ENCODE measurements at regions not wholly inside any gene's neighbourhood (a gene's known extent, or its start where the extent isn't known, plus 50 kb on each side); places are given as distances from the start of the nearest gene placed in this dataset.

GRCh38 chr1:14189381-14189780, 409.1 kb upstream of the KAZN start:
- Histone ChIP-seq H3K4me3 (ENCODE audit: low read depth, low read length) (no peak overlapping the region), H3K27me3 (ENCODE audit: control insufficient read depth, insufficient read depth, low read length) (no peaks in the 10 kb centered on the region), H3K36me3 (ENCODE audit: control insufficient read depth, insufficient read depth, low read length) (no peaks in the 10 kb centered on the region), H3K9me3 (ENCODE audit: control insufficient read depth, insufficient read depth, low read length) (no peaks in the 10 kb centered on the region), H3K9ac (ENCODE audit: low read depth, low read length) (no peak overlapping the region), H3K27ac (ENCODE audit: low read depth, low read length) (no peak overlapping the region), H3K4me1 (ENCODE audit: control insufficient read depth, insufficient read depth, low read length) (no peaks in the 10 kb centered on the region)

GRCh38 chr1:14190508-14190907, 408.0 kb upstream of the KAZN start:
- H3K9me3 ChIP-seq (ENCODE audit: control insufficient read depth, insufficient read depth, low read length) = no peaks in the 10 kb centered on the region
- H3K4me1 ChIP-seq (ENCODE audit: control insufficient read depth, insufficient read depth, low read length) = no peaks in the 10 kb centered on the region
- H3K9ac ChIP-seq (ENCODE audit: low read depth, low read length) = no peak overlapping the region
- H3K36me3 ChIP-seq (ENCODE audit: control insufficient read depth, insufficient read depth, low read length) = no peaks in the 10 kb centered on the region
- H3K4me3 ChIP-seq (ENCODE audit: low read depth, low read length) = no peak overlapping the region
- no peak overlapping the region for H3K27ac ChIP-seq (ENCODE audit: low read depth, low read length)
- no peaks in the 10 kb centered on the region for H3K27me3 ChIP-seq (ENCODE audit: control insufficient read depth, insufficient read depth, low read length)

DNA sequence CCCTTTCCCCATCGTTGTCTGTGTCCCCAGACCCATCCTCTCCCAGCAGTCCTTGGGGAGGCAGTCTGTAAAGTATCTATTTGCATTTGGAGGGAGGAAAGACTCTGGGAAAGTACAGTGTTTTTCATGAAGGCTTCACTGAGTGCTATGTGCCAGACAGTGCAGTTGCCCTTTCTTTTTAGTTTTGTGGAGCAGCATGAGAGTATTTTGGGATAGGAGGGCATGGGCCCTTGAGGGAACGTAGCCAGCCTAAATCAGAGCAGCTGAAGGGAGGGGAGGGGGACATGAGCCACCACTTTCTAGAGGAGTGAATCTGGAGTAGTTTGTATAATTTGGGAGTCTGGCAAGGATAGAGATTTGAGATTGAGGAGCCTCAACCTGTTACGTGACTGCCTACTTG, 404.0 kb upstream of the KAZN start:
- Histone ChIP-seq H3K9me3 (ENCODE audit: control insufficient read depth, insufficient read depth, low read length) (no peaks in the 10 kb centered on the region), H3K27me3 (ENCODE audit: control insufficient read depth, insufficient read depth, low read length) (no peaks in the 10 kb centered on the region), H3K36me3 (ENCODE audit: control insufficient read depth, insufficient read depth, low read length) (no peaks in the 10 kb centered on the region), H3K4me3 (ENCODE audit: low read depth, low read length) (no peak overlapping the region), H3K9ac (ENCODE audit: low read depth, low read length) (no peak overlapping the region), H3K4me1 (ENCODE audit: control insufficient read depth, insufficient read depth, low read length) (no peaks in the 10 kb centered on the region), H3K27ac (ENCODE audit: low read depth, low read length) (no peak overlapping the region)

GRCh38 chr1:14205066-14205465, 393.4 kb upstream of the KAZN start:
- H3K36me3 ChIP-seq (ENCODE audit: control insufficient read depth, insufficient read depth, low read length) = no peaks in the 10 kb centered on the region
- H3K4me1 ChIP-seq (ENCODE audit: control insufficient read depth, insufficient read depth, low read length) = no peaks in the 10 kb centered on the region
- peaks cover 3% of the 10 kb centered on the region; the same call in 1 of the 2 replicates for H3K9me3 ChIP-seq (ENCODE audit: control insufficient read depth, insufficient read depth, low read length)
- H3K4me3 ChIP-seq (ENCODE audit: low read depth, low read length) = no peak overlapping the region
- H3K27ac ChIP-seq (ENCODE audit: low read depth, low read length) = no peak overlapping the region
- no peaks in the 10 kb centered on the region for H3K27me3 ChIP-seq (ENCODE audit: control insufficient read depth, insufficient read depth, low read length)
- H3K9ac ChIP-seq (ENCODE audit: low read depth, low read length) = no peak overlapping the region

DNA sequence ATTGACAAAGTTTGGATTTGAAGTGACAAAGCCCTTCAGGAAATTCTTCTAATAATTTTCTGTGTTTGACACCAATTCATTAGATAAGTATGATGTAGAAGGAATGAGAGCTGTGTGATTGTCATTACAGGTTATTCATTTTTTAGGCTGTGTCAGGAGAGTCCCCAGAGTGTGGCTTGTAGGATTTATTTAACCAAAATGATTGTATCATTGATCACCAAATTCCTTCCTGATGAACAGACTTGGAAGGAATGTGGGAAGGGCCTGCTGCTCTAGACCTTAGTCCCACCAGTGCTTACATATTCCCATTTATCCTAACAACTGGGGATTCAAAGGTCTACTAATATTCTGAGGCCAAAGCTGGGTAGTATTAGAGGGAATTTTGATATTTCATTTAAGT, 383.3 kb upstream of the KAZN start:
- no peak overlapping the region for H3K4me3 ChIP-seq (ENCODE audit: low read depth, low read length)
- no peaks in the 10 kb centered on the region for H3K4me1 ChIP-seq (ENCODE audit: control insufficient read depth, insufficient read depth, low read length)
- H3K9me3 ChIP-seq (ENCODE audit: control insufficient read depth, insufficient read depth, low read length) = peaks cover 10% of the 10 kb centered on the region; the same call in 1 of the 2 replicates
- no peaks in the 10 kb centered on the region for H3K36me3 ChIP-seq (ENCODE audit: control insufficient read depth, insufficient read depth, low read length)
- H3K27me3 ChIP-seq (ENCODE audit: control insufficient read depth, insufficient read depth, low read length) = no peaks in the 10 kb centered on the region
- no peak overlapping the region for H3K9ac ChIP-seq (ENCODE audit: low read depth, low read length)
- H3K27ac ChIP-seq (ENCODE audit: low read depth, low read length) = no peak overlapping the region

DNA sequence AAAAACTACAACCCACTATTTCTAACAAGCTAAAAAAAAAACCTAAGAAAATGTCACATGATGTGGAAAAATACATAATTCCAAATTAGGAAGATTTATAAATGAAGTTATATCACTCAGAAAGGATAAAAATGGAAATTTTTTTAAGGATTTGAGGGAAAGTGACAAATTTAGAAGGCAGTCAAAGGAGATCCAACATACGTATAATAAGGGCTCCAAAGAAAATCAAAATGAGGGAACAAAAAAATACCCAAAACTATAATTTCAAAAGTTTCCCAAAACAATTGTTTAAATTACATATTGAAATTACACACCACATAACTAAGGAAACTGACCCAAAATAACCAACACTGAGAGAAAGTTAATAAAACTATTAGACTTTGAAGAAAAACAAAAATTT, 381.1 kb upstream of the KAZN start:
- H3K9ac ChIP-seq (ENCODE audit: low read depth, low read length) = no peak overlapping the region
- peaks cover 6% of the 10 kb centered on the region; the same call in 1 of the 2 replicates for H3K4me1 ChIP-seq (ENCODE audit: control insufficient read depth, insufficient read depth, low read length)
- no peaks in the 10 kb centered on the region for H3K36me3 ChIP-seq (ENCODE audit: control insufficient read depth, insufficient read depth, low read length)
- peaks cover 10% of the 10 kb centered on the region; the same call in 1 of the 2 replicates for H3K9me3 ChIP-seq (ENCODE audit: control insufficient read depth, insufficient read depth, low read length)
- no peaks in the 10 kb centered on the region for H3K27me3 ChIP-seq (ENCODE audit: control insufficient read depth, insufficient read depth, low read length)
- H3K4me3 ChIP-seq (ENCODE audit: low read depth, low read length) = no peak overlapping the region
- H3K27ac ChIP-seq (ENCODE audit: low read depth, low read length) = no peak overlapping the region

DNA sequence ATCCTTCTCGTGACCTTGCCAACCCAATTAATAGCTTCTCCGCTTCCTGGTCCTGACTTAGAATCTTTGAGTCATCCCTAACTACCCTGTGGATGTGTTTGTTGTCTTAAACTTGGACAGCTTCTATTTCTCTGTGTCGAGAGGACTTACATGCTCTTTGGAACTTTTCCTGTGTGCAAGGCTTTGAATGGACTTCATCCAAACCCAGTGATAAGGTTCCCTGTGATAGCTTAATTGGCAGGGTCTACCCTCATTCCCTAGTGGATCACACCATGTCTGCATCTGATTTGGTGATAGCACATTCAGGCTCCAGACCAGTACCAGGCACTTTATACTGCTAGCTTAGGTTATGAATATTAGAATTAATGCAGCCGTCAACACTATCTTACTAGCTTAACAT, 378.2 kb upstream of the KAZN start:
- no peak overlapping the region for H3K9ac ChIP-seq (ENCODE audit: low read depth, low read length)
- H3K36me3 ChIP-seq (ENCODE audit: control insufficient read depth, insufficient read depth, low read length) = no peaks in the 10 kb centered on the region
- H3K27ac ChIP-seq (ENCODE audit: low read depth, low read length) = no peak overlapping the region
- H3K27me3 ChIP-seq (ENCODE audit: control insufficient read depth, insufficient read depth, low read length) = no peaks in the 10 kb centered on the region
- H3K4me3 ChIP-seq (ENCODE audit: low read depth, low read length) = no peak overlapping the region
- H3K9me3 ChIP-seq (ENCODE audit: control insufficient read depth, insufficient read depth, low read length) = peaks cover 10% of the 10 kb centered on the region; the same call in 1 of the 2 replicates
- peaks cover 6% of the 10 kb centered on the region; the same call in 1 of the 2 replicates for H3K4me1 ChIP-seq (ENCODE audit: control insufficient read depth, insufficient read depth, low read length)

DNA sequence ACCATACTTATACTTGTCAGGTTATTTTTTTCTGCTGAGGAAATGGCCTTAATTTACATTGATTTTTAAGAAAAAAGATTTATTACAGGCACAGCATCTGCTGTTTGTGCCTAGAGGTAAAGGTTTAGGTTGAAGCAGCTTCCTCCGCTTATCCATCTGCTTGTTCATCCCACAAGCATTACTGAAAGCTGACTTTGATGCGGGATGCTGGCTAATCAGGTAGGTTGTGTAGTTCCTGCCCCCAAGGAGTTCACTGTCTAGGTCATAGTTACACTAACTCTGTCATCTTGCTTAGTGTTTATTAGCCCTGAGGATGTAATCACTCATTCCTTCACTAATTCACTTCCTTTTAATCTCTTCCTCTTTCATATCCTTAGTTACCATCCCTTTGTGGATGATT, 377.7 kb upstream of the KAZN start:
- peaks cover 10% of the 10 kb centered on the region; the same call in 1 of the 2 replicates for H3K9me3 ChIP-seq (ENCODE audit: control insufficient read depth, insufficient read depth, low read length)
- H3K36me3 ChIP-seq (ENCODE audit: control insufficient read depth, insufficient read depth, low read length) = no peaks in the 10 kb centered on the region
- H3K4me3 ChIP-seq (ENCODE audit: low read depth, low read length) = no peak overlapping the region
- no peak overlapping the region for H3K9ac ChIP-seq (ENCODE audit: low read depth, low read length)
- H3K27ac ChIP-seq (ENCODE audit: low read depth, low read length) = no peak overlapping the region
- peaks cover 6% of the 10 kb centered on the region; the same call in 1 of the 2 replicates for H3K4me1 ChIP-seq (ENCODE audit: control insufficient read depth, insufficient read depth, low read length)
- H3K27me3 ChIP-seq (ENCODE audit: control insufficient read depth, insufficient read depth, low read length) = no peaks in the 10 kb centered on the region

DNA sequence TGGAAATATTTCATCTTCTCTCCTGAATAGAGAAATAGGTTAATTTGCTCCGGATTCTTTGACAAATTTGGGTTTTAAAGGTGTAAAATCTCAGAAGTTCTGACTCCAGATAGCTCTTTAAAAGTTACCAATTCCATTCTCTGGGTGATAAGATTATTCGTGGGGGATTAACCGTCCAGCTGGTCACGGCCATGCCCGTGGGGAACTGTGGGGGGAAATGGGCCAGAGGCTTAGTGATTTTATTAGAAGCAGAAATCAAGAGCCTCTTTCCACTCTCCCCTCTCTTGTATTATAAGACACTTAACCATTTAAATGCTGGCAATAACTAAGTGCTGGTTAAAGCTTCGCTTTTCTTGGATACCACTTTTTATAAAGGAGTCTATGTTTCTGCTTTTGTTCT, 376.4 kb upstream of the KAZN start:
- H3K4me1 ChIP-seq (ENCODE audit: control insufficient read depth, insufficient read depth, low read length) = peaks cover 6% of the 10 kb centered on the region; the same call in 1 of the 2 replicates
- no peak overlapping the region for H3K4me3 ChIP-seq (ENCODE audit: low read depth, low read length)
- H3K36me3 ChIP-seq (ENCODE audit: control insufficient read depth, insufficient read depth, low read length) = no peaks in the 10 kb centered on the region
- H3K9ac ChIP-seq (ENCODE audit: low read depth, low read length) = no peak overlapping the region
- H3K27me3 ChIP-seq (ENCODE audit: control insufficient read depth, insufficient read depth, low read length) = no peaks in the 10 kb centered on the region
- peaks cover 5% of the 10 kb centered on the region; the same call in 1 of the 2 replicates for H3K9me3 ChIP-seq (ENCODE audit: control insufficient read depth, insufficient read depth, low read length)
- H3K27ac ChIP-seq (ENCODE audit: low read depth, low read length) = no peak overlapping the region

DNA sequence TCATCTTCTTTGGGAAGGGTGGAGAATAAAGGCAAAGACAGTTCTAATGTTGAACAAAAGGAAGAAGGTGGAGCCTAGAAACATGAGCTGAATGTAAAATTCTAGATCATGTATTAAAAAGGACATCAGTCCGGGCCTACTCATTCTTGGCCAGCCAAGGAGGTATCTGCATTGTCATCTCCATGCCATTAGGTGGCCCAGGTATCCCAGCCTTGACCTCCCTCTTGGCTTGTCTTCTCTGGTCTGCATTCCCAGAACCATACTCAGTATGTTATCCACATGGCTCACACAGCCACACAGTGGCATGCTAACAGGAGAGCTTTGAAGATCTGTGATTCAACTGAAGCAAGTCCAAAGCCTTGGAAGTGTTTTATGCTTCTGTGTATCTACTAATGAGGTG, 369.8 kb upstream of the KAZN start:
- Histone ChIP-seq H3K4me3 (ENCODE audit: low read depth, low read length) (no peak overlapping the region), H3K9me3 (ENCODE audit: control insufficient read depth, insufficient read depth, low read length) (no peaks in the 10 kb centered on the region), H3K4me1 (ENCODE audit: control insufficient read depth, insufficient read depth, low read length) (peaks cover 4% of the 10 kb centered on the region; the same call in 1 of the 2 replicates), H3K9ac (ENCODE audit: low read depth, low read length) (no peak overlapping the region), H3K36me3 (ENCODE audit: control insufficient read depth, insufficient read depth, low read length) (no peaks in the 10 kb centered on the region), H3K27me3 (ENCODE audit: control insufficient read depth, insufficient read depth, low read length) (no peaks in the 10 kb centered on the region), H3K27ac (ENCODE audit: low read depth, low read length) (no peak overlapping the region)

DNA sequence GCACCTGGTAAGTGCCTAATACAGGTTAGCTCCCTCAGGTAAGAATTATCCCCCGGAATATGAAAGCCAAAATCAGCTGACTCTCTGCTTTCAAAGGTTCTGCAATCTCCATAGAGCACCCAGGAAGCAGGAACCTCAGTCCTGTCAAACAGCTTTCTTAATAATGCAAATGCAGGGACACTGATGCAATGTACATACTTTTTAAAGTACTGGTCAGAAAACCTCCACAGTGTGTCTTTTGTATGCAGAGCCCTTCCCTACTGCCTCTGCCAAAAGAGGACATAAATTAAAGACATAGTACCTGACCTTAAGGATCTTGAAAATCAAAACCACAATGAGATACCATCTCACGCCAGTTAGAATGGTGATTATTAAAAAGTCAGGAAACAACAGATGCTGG, 365.0 kb upstream of the KAZN start:
- H3K9me3 ChIP-seq (ENCODE audit: control insufficient read depth, insufficient read depth, low read length) = no peaks in the 10 kb centered on the region
- peaks cover 4% of the 10 kb centered on the region; the same call in 1 of the 2 replicates for H3K4me1 ChIP-seq (ENCODE audit: control insufficient read depth, insufficient read depth, low read length)
- H3K4me3 ChIP-seq (ENCODE audit: low read depth, low read length) = no peak overlapping the region
- H3K27me3 ChIP-seq (ENCODE audit: control insufficient read depth, insufficient read depth, low read length) = no peaks in the 10 kb centered on the region
- H3K9ac ChIP-seq (ENCODE audit: low read depth, low read length) = no peak overlapping the region
- no peak overlapping the region for H3K27ac ChIP-seq (ENCODE audit: low read depth, low read length)
- H3K36me3 ChIP-seq (ENCODE audit: control insufficient read depth, insufficient read depth, low read length) = no peaks in the 10 kb centered on the region

DNA sequence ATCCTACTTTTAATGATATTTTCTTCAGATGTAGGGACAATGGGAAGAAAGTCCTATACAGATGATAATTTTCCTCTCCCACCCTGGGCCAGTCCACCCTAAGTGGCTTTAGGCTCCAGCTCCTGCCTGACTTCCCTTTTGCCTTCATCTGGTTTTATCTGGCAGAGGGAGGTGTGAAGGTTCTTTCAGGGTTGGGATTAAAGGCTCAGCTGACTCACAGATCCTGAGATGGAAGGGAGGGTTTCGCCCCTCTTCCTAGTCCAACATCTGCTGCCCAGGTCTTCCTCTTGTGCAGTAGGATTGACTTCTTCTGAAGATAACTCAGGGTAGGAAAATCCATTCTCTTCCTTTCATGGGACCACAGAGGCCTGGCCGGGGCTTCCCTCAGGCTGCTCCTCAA, 362.4 kb upstream of the KAZN start:
- Histone ChIP-seq H3K27me3 (ENCODE audit: control insufficient read depth, insufficient read depth, low read length) (no peaks in the 10 kb centered on the region), H3K4me3 (ENCODE audit: low read depth, low read length) (no peak overlapping the region), H3K4me1 (ENCODE audit: control insufficient read depth, insufficient read depth, low read length) (peaks cover 4% of the 10 kb centered on the region; the same call in 1 of the 2 replicates), H3K36me3 (ENCODE audit: control insufficient read depth, insufficient read depth, low read length) (no peaks in the 10 kb centered on the region), H3K9ac (ENCODE audit: low read depth, low read length) (no peak overlapping the region), H3K27ac (ENCODE audit: low read depth, low read length) (no peak overlapping the region), H3K9me3 (ENCODE audit: control insufficient read depth, insufficient read depth, low read length) (no peaks in the 10 kb centered on the region)
